ENCODE measurements at regions not wholly inside any gene's neighbourhood (a gene's known extent, or its start where the extent isn't known, plus 50 kb on each side); places are given as distances from the start of the nearest gene placed in this dataset.

DNA sequence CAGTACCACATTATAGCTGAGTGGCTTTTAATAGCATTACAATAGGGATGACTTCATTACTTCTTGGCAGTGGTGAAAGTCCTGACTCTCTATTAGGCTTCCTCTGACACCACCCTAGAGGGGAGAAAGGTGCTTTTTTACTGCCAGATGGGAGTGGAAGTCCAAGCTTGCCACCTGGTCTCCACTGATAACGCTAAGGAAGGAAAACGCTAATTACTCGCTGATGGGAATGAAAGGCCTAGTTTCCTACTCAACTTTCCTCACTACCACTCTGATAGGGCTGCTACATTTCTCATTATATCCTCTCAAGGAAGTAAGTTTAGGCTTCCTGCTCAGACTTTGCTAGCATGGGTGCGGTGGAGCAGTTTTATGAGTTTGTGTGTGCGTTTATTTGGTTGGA is 62.3 kb upstream of the PAGE3 start:
- ChIA-PET POLR2A (no interaction called here), CTCF (no interaction called here)
- DNase-seq (no peak), ATAC-seq (ENCODE audit: poor library complexity) (no peak)
- no peaks in the 10 kb centered on the region for H3K4me1 ChIP-seq (ENCODE audit: insufficient read depth, low read length)
- H3K9me3 ChIP-seq (ENCODE audit: control insufficient read depth in 1 of 2, insufficient read depth in 1 of 2, low read length in 2 of 2): peaks cover 0 to 6% of the 10 kb centered on the region in 2 experiments
- intact Hi-C loops (cut with DNase I, micrococcal nuclease): no loop called here
- no peak overlapping the region for H3K27ac ChIP-seq (ENCODE audit: low read depth in 1 of 2, low read length in 2 of 2)
- Mint-ChIP-seq H3K36me3 (ENCODE audit: low read depth) (no peaks in the 10 kb centered on the region), H3K27me3 (peaks cover 4% of the 10 kb centered on the region), H3K9me3 (peaks cover 3% of the 10 kb centered on the region), H3K4me3 (no peak overlapping the region), H3K27ac (no peak overlapping the region), H3K4me1 (ENCODE audit: low read depth) (no peaks in the 10 kb centered on the region)
- TF ChIP-seq CTCF (IDR thresholded peaks at IDR 0.05): no peak
- H3K27me3 ChIP-seq (ENCODE audit: control insufficient read depth in 1 of 2, insufficient read depth in 2 of 2, low read length in 2 of 2): peaks cover 0 to 12% of the 10 kb centered on the region in 2 experiments
- no peaks in the 10 kb centered on the region for H3K36me3 ChIP-seq (ENCODE audit: insufficient read depth, low read length)
- no peak overlapping the region for H3K4me3 ChIP-seq (ENCODE audit: low read length)

GRCh38 chrX:55335296-55335695 is 70.6 kb upstream of the PAGE3 start:
- H3K36me3 ChIP-seq (ENCODE audit: insufficient read depth, low read length): no peaks in the 10 kb centered on the region
- ATAC-seq (ENCODE audit: poor library complexity) (no peak), DNase-seq (no peak)
- H3K9me3 ChIP-seq (ENCODE audit: control insufficient read depth in 1 of 2, insufficient read depth in 1 of 2, low read length in 2 of 2): no peaks in the 10 kb centered on the region
- H3K27me3 Mint-ChIP-seq: no peaks in the 10 kb centered on the region
- no peaks in the 10 kb centered on the region for H3K27me3 ChIP-seq (ENCODE audit: control insufficient read depth in 1 of 2, insufficient read depth in 2 of 2, low read length in 2 of 2)
- no peak overlapping the region for H3K4me3 ChIP-seq (ENCODE audit: low read length)
- H3K36me3 Mint-ChIP-seq (ENCODE audit: low read depth): no peaks in the 10 kb centered on the region
- H3K27ac Mint-ChIP-seq: peak overlapping the region; percentile 39
- intact Hi-C loops (cut with DNase I, micrococcal nuclease): loop anchor here in 1 of 2 experiments (2.0 kb wide), 1 partner anchor 174 kb away; no protein-coding TSS in a partner anchor
- POLR2A ChIA-PET: no interaction called here
- peaks cover 9% of the 10 kb centered on the region for H3K4me1 Mint-ChIP-seq (ENCODE audit: low read depth)
- no peak overlapping the region for H3K27ac ChIP-seq (ENCODE audit: low read depth in 1 of 2, low read length in 2 of 2)
- no peaks in the 10 kb centered on the region for H3K4me1 ChIP-seq (ENCODE audit: insufficient read depth, low read length)
- TF ChIP-seq CTCF (IDR thresholded peaks at IDR 0.05): no peak
- H3K4me3 Mint-ChIP-seq: no peak overlapping the region
- H3K9me3 Mint-ChIP-seq: no peaks in the 10 kb centered on the region
- CTCF ChIA-PET: no interaction called here

GRCh38 chrX:55336176-55336575 is 71.5 kb upstream of the PAGE3 start:
- no peak overlapping the region for H3K27ac ChIP-seq (ENCODE audit: low read depth in 1 of 2, low read length in 2 of 2)
- no peak for TF ChIP-seq CTCF (IDR thresholded peaks at IDR 0.05)
- no peaks in the 10 kb centered on the region for H3K27me3 Mint-ChIP-seq
- H3K9me3 ChIP-seq (ENCODE audit: control insufficient read depth in 1 of 2, insufficient read depth in 1 of 2, low read length in 2 of 2): no peaks in the 10 kb centered on the region
- intact Hi-C loops (cut with DNase I, micrococcal nuclease): no loop called here
- ChIA-PET POLR2A (no interaction called here), CTCF (no interaction called here)
- H3K4me3 Mint-ChIP-seq: no peak overlapping the region
- H3K36me3 Mint-ChIP-seq (ENCODE audit: low read depth): no peaks in the 10 kb centered on the region
- H3K9me3 Mint-ChIP-seq: no peaks in the 10 kb centered on the region
- no peak for DNase-seq
- peaks cover 14% of the 10 kb centered on the region for H3K4me1 Mint-ChIP-seq (ENCODE audit: low read depth)
- H3K4me1 ChIP-seq (ENCODE audit: insufficient read depth, low read length): no peaks in the 10 kb centered on the region
- no peaks in the 10 kb centered on the region for H3K36me3 ChIP-seq (ENCODE audit: insufficient read depth, low read length)
- ATAC-seq (ENCODE audit: poor library complexity): no peak
- H3K27ac Mint-ChIP-seq: no peak overlapping the region
- no peak overlapping the region for H3K4me3 ChIP-seq (ENCODE audit: low read length)
- H3K27me3 ChIP-seq (ENCODE audit: control insufficient read depth in 1 of 2, insufficient read depth in 2 of 2, low read length in 2 of 2): no peaks in the 10 kb centered on the region

Measured in CD4-positive, alpha-beta T cell (primary cell).